K562 (cell line): ENCODE measurements at regions not wholly inside any gene's neighbourhood (a gene's known extent, or its start where the extent isn't known, plus 50 kb on each side); places are given as distances from the start of the nearest gene placed in this dataset.

ENCODE experiments used
- ATAC-seq: fragments of 200-7000 bp; cut with Tn5 transposase; 3 replicates; pipeline ENCODE4 v1.9.1; 2020; ENCODE audit warnings: moderate library complexity
- BruUV-seq: library from RNA; stranded (reverse); fragments of 400-500 nt; replicated peaks from 2 replicates; lab custom pipeline; 2021; lab: Mats Ljungman, UMichigan
- CTCF ChIA-PET: fragments of 300-600 bp; formaldehyde crosslinking; extraction: SDS; loops from one replicate; lab custom pipeline; 2021; ENCODE audit warnings: low intra/inter-chr PET ratio; lab: Yijun Ruan, JAX
- POLR2A ChIA-PET: fragments of 300-600, 350-650 bp; sonication (Branson Sonifier 250); formaldehyde crosslinking; extraction: SDS; loops from one replicate; lab custom pipeline; 2021; ENCODE audit warnings: antibody characterized with exemption, inconsistent platforms; lab: Yijun Ruan, JAX
- DNase-seq, 4 experiments: peaks; one replicate each; pipeline versions ENCODE4 v3.0.0 to v3.0.0-alpha.2; 2011 to 2018; ENCODE audit warnings: low spot score in 3 of 4, mixed read lengths in 3 of 4; ENCODE audit errors: extremely low read depth in 1 of 4
- FAIRE-seq: peaks from 2 replicates; lab custom pipeline; 2011; peaks lifted over from hg19 to GRCh38; lab: Jason Lieb, UNC
- H2AFZ ChIP-seq: 2 replicates; pipeline ENCODE4 v1.6.0; 2011; ENCODE audit warnings: low read depth, low read length, control low read depth, inconsistent platforms
- H3K27ac ChIP-seq: fragments of 200-600 bp; 3 replicates; pipeline ENCODE4 v1.8.0; 2011; ENCODE audit warnings: low read depth, mild to moderate bottlenecking, control low read depth, inconsistent platforms, low read length, moderate library complexity, mixed read lengths; ENCODE audit errors: extremely low read depth
- H3K27me3 ChIP-seq, 2 experiments: fragments of 300-600 bp in 1 of 2; 2 replicates in 1 of 2; 3 replicates in 1 of 2; pipeline versions ENCODE4 v1.6.0 to v1.8.0; 2011; ENCODE audit warnings: inconsistent platforms in 2 of 2, low read length in 2 of 2, mild to moderate bottlenecking in 1 of 2, mixed read lengths in 1 of 2, moderate library complexity in 1 of 2; ENCODE audit not compliant: control insufficient read depth in 2 of 2, insufficient read depth in 2 of 2
- H3K36me3 ChIP-seq: fragments of 300-600 bp; 3 replicates; pipeline ENCODE4 v1.8.0; 2011; ENCODE audit warnings: mild to moderate bottlenecking, low read length, inconsistent platforms; ENCODE audit not compliant: control insufficient read depth, insufficient read depth
- H3K4me1 ChIP-seq, 2 experiments: fragments of 200-600 bp in 1 of 2; replicated peaks in 1 of 2; 2 replicates in 1 of 2; 3 replicates in 1 of 2; pipeline versions ENCODE4 v1.5.1 to v1.8.0; 2011; ENCODE audit warnings: inconsistent platforms in 2 of 2, low read length in 2 of 2, mild to moderate bottlenecking in 1 of 2, mixed read lengths in 1 of 2, moderate library complexity in 1 of 2; ENCODE audit not compliant: control insufficient read depth in 2 of 2, insufficient read depth in 2 of 2
- H3K4me2 ChIP-seq: 2 replicates; pipeline ENCODE4 v1.6.1; 2011; ENCODE audit warnings: low read length, control low read depth, inconsistent platforms, mixed read lengths; ENCODE audit not compliant: insufficient read depth
- H3K4me3 ChIP-seq: fragments of 200-600 bp; sonication (generic), shearing (Covaris generic); 2 replicates; pipeline ENCODE4 v1.5.1; 2016; ENCODE audit warnings: control low read depth, inconsistent platforms
- H3K79me2 ChIP-seq: fragments of 200-600 bp; 3 replicates; pipeline ENCODE4 v1.8.0; 2011; ENCODE audit warnings: low read length, inconsistent platforms; ENCODE audit not compliant: control insufficient read depth, insufficient read depth
- H3K9ac ChIP-seq, 2 experiments: 2 replicates each; pipeline versions ENCODE4 v1.6.0 to v1.6.1; 2011; ENCODE audit warnings: low read depth in 2 of 2, low read length in 2 of 2, control low read depth in 1 of 2, inconsistent platforms in 1 of 2, mild to moderate bottlenecking in 1 of 2, mixed read lengths in 1 of 2; ENCODE audit not compliant: insufficient read depth in 1 of 2
- H3K9me1 ChIP-seq: one replicate; pipeline ENCODE4 v1.6.0; 2011; ENCODE audit warnings: inconsistent platforms, mild to moderate bottlenecking, low read length, moderate library complexity; ENCODE audit not compliant: control insufficient read depth, insufficient read depth
- H3K9me3 ChIP-seq: replicated peaks from 2 replicates; pipeline ENCODE4 v1.5.1; 2011; ENCODE audit warnings: low read depth, low read length, inconsistent platforms; ENCODE audit not compliant: control insufficient read depth, insufficient read depth
- H4K20me1 ChIP-seq: replicated peaks from 2 replicates; pipeline ENCODE4 v1.6.1; 2011; ENCODE audit warnings: low read length, inconsistent platforms, mixed read lengths; ENCODE audit not compliant: control insufficient read depth, insufficient read depth
- ZNF76 ChIP-seq: fragments of 250-450 bp; sonication (Bioruptor Pico); IDR thresholded peaks from 2 replicates; pipeline ENCODE4 v1.4.0; 2020; ENCODE audit warnings: mild to moderate bottlenecking, moderate library complexity, borderline replicate concordance
- WGBS: fragments of 100-300 bp; shearing (Covaris generic); methylation state at CpG from one replicate; pipeline ENCODE4 v1.1.6; 2016; ENCODE audit warnings: low coverage, mixed read lengths; ENCODE audit not compliant: insufficient coverage; ENCODE audit errors: missing lambda C conversion rate; 5-methylcytosine and 5-hydroxymethylcytosine counted together
- in situ Hi-C: fragments of 300-500 bp; cut with MboI; formaldehyde crosslinking; loops from 4 replicates; pipeline ENCODE4 v1.15.0; 2018; ENCODE audit warnings: inconsistent platforms, mixed read lengths
- intact Hi-C: fragments of 100-400 bp; cut with micrococcal nuclease; formaldehyde crosslinking; loops from 2 replicates; pipeline ENCODE4 v1.14.2; 2022
- TF ChIP-seq, protein P1 (sequence below): fragments of 450-650 bp; IDR thresholded peaks from 2 replicates; pipeline ENCODE4 v1.6.1; 2016; ENCODE audit warnings: low read depth

DNA sequence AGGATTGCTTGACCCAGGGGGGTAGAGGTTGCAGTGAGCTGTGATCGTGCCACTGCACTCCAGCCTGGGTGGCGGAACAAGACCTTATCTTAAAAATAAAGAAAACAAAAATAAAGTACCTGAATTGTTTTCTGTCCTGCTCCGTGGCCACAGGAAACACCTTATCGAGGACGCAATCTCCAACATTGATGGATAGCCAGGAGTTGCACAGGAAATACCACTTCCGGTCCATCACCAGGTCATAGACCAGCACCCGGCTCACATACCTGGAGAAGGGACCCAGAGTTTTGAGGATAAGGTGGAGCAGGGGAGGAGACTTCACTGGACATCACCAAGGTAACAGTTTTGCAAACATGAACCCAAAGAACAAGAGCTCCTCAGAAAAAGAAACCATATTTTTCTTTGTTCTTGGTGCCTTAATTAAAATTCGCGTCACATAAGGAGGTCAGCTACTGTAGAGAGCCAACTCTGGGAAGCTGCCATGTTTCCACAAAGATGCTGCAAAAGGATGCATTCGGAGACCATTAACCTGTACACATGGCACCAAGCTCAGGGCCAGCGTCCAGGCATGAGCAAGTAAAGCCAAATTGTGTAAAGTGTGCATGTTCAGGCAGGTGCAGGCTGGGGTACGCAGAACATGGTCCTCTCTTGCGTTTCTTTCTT is 55.6 kb upstream of the GCSH start:
- intact Hi-C loops (no loop called here), in situ Hi-C loops (no loop called here)
- Histone ChIP-seq H3K9ac (no peak overlapping the region), H2AFZ (no peak overlapping the region), H3K4me1 (no peaks in the 10 kb centered on the region), H3K9me1 (no peaks in the 10 kb centered on the region), H3K27me3 (peaks cover 55 to 82% of the 10 kb centered on the region in 2 experiments), H3K4me3 (no peak overlapping the region), H3K27ac (no peak overlapping the region), H3K4me2 (no peak overlapping the region), H3K36me3 (no peaks in the 10 kb centered on the region), H3K9me3 (no peaks in the 10 kb centered on the region), H3K79me2 (no peaks in the 10 kb centered on the region), H4K20me1 (peaks cover 14% of the 10 kb centered on the region; the same call in 1 of the 2 replicates)
- CTCF ChIA-PET, result no interaction called here
- POLR2A ChIA-PET, result no interaction called here
- no peak for TF ChIP-seq ZNF76 (CRISPR knock-in tag)
- TF ChIP-seq, protein P1, sequence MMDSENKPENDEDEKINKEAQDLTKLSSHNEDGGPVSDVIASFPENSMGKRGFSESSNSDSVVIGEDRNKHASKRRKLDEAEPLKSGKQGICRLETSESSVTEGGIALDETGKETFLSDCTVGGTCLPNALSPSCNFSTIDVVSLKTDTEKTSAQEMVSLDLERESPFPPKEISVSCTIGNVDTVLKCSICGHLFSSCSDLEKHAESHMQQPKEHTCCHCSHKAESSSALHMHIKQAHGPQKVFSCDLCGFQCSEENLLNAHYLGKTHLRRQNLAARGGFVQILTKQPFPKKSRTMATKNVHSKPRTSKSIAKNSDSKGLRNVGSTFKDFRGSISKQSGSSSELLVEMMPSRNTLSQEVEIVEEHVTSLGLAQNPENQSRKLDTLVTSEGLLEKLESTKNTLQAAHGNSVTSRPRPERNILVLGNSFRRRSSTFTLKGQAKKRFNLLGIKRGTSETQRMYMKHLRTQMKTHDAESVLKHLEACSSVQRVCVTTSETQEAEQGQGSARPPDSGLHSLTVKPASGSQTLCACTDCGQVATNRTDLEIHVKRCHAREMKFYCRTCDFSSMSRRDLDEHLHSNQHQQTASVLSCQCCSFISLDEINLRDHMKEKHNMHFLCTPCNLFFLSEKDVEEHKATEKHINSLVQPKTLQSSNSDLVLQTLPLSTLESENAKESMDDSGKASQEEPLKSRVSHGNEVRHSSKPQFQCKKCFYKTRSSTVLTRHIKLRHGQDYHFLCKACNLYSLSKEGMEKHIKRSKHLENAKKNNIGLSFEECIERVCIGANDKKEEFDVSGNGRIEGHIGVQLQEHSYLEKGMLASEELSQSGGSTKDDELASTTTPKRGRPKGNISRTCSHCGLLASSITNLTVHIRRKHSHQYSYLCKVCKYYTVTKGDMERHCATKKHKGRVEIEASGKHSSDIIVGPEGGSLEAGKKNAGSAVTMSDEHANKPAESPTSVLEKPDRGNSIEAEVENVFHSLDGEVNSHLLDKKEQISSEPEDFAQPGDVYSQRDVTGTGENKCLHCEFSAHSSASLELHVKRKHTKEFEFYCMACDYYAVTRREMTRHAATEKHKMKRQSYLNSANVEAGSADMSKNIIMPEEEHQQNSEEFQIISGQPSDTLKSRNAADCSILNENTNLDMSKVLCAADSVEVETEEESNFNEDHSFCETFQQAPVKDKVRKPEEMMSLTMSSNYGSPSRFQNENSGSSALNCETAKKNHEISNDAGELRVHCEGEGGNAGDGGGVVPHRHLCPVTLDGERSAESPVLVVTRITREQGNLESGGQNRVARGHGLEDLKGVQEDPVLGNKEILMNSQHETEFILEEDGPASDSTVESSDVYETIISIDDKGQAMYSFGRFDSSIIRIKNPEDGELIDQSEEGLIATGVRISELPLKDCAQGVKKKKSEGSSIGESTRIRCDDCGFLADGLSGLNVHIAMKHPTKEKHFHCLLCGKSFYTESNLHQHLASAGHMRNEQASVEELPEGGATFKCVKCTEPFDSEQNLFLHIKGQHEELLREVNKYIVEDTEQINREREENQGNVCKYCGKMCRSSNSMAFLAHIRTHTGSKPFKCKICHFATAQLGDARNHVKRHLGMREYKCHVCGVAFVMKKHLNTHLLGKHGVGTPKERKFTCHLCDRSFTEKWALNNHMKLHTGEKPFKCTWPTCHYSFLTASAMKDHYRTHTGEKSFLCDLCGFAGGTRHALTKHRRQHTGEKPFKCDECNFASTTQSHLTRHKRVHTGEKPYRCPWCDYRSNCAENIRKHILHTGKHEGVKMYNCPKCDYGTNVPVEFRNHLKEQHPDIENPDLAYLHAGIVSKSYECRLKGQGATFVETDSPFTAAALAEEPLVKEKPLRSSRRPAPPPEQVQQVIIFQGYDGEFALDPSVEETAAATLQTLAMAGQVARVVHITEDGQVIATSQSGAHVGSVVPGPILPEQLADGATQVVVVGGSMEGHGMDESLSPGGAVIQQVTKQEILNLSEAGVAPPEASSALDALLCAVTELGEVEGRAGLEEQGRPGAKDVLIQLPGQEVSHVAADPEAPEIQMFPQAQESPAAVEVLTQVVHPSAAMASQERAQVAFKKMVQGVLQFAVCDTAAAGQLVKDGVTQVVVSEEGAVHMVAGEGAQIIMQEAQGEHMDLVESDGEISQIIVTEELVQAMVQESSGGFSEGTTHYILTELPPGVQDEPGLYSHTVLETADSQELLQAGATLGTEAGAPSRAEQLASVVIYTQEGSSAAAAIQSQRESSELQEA, result no peak
- DNase-seq (no peak), FAIRE-seq (no peak), ATAC-seq (no peak)
- no TSS peak for BruUV-seq
- 2% methylated on average over 13 of the region's 13 CpGs for WGBS
